Smooth muscle cell (in vitro differentiated cells): ENCODE measurements at regions not wholly inside any gene's neighbourhood (a gene's known extent, or its start where the extent isn't known, plus 50 kb on each side); places are given as distances from the start of the nearest gene placed in this dataset.

Experiments used
- DNase-seq: peaks from one replicate; lab custom pipeline; 2025; ENCODE audit not compliant: unreplicated experiment; lab: John Stamatoyannopoulos, UW
- H2AFZ ChIP-seq: fragments of 200-600 bp; sonication (generic); 2 replicates; pipeline ENCODE4 v1.6.0; 2016; ENCODE audit warnings: antibody characterized with exemption, low read depth, mild to moderate bottlenecking
- H3F3A ChIP-seq: fragments of 200-600 bp; sonication (generic); 2 replicates; pipeline ENCODE4 v1.6.0; 2017; ENCODE audit warnings: antibody characterized with exemption, low read depth
- H3K27ac ChIP-seq: fragments of 200-600 bp; sonication (generic); 2 replicates; pipeline ENCODE4 v1.5.1; 2016; ENCODE audit warnings: low read depth, mild to moderate bottlenecking
- H3K27me3 ChIP-seq: fragments of 200-600 bp; sonication (generic); 2 replicates; pipeline ENCODE4 v1.6.1; 2016; ENCODE audit warnings: low read depth, mild to moderate bottlenecking
- H3K36me3 ChIP-seq: fragments of 200-600 bp; sonication (generic); 2 replicates; pipeline ENCODE4 v1.5.1; 2016; ENCODE audit warnings: low read depth
- H3K4me1 ChIP-seq: fragments of 200-600 bp; sonication (generic); 2 replicates; pipeline ENCODE4 v1.5.1; 2016; ENCODE audit warnings: low read depth
- H3K4me2 ChIP-seq: fragments of 200-600 bp; sonication (generic); 2 replicates; pipeline ENCODE4 v1.6.0; 2016; ENCODE audit warnings: mild to moderate bottlenecking
- H3K4me3 ChIP-seq: fragments of 200-600 bp; sonication (generic); 2 replicates; pipeline ENCODE4 v1.5.1; 2016; ENCODE audit warnings: mild to moderate bottlenecking
- H3K79me2 ChIP-seq: fragments of 200-600 bp; sonication (generic); 2 replicates; pipeline ENCODE4 v1.6.0; 2016; ENCODE audit warnings: low read depth, mild to moderate bottlenecking
- H3K9ac ChIP-seq: fragments of 200-600 bp; sonication (generic); 2 replicates; pipeline ENCODE4 v1.6.0; 2016; ENCODE audit warnings: low read depth
- H3K9me3 ChIP-seq: fragments of 200-600 bp; sonication (generic); replicated peaks from 2 replicates; pipeline ENCODE4 v1.5.1; 2016; ENCODE audit warnings: low read depth
- H4K20me1 ChIP-seq: fragments of 200-600 bp; sonication (generic); 2 replicates; pipeline ENCODE4 v1.6.0; 2016; ENCODE audit warnings: low read depth
- CTCF ChIP-seq: fragments of 200-600 bp; sonication (generic); IDR thresholded peaks from 2 replicates; pipeline ENCODE4 v1.5.1; 2017; ENCODE audit warnings: borderline replicate concordance, mild to moderate bottlenecking, antibody characterized with exemption; ENCODE audit not compliant: insufficient read depth, poor library complexity, severe bottlenecking
- WGBS: methylation state at CpG from one replicate; pipeline ENCODE4 v1.1.7; 2016; ENCODE audit warnings: low lambda C conversion rate; 5-methylcytosine and 5-hydroxymethylcytosine counted together

DNA sequence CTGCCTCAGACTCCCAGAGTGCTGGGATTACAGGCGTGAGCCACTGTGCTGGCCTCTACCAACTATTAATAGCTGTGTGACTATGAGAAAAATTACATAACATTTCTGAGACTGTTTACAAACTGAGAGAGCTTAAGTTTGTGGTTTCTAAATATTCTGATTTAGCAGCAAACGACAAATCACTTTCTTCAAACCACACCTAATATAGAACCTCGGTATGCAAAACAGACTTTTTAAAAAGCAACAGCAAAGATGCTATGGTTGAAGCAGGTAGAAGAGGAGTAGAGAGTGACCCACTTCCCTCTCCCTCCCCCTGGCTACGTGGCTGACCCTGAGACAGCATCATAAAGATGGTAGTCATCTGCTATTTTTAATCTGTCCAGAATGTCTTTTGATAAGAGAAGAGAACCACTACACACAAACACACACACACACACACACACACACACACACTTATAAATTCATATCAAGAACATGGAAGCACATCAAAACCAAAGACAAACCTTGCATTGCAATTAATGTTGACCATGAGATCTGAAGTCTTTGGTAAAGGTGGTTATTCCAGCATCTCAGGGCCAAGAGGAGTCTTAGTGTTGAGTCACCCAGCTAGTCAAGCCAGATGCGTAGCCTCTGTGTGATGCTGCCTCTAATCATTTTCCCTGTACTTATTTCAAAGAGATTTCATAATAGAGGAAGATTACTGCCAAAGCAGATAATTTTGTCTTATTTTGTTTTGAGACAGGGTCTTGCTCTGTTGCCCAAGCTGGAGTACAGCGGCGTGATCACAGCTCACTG is 58.1 kb upstream of the TMEM215 start:
- Histone ChIP-seq H3K36me3 (no peaks in the 10 kb centered on the region), H3K79me2 (no peaks in the 10 kb centered on the region), H2AFZ (no peak overlapping the region), H3K27ac (no peak overlapping the region), H3K4me1 (no peaks in the 10 kb centered on the region), H3K4me2 (no peak overlapping the region), H3K4me3 (no peak overlapping the region), H3K9me3 (no peaks in the 10 kb centered on the region), H3F3A (no peaks in the 10 kb centered on the region), H3K27me3 (no peaks in the 10 kb centered on the region), H4K20me1 (no peaks in the 10 kb centered on the region), H3K9ac (no peak overlapping the region)
- 71% methylated on average over 7 of the region's 7 CpGs for WGBS
- DNase-seq = no peak
- TF ChIP-seq CTCF = no peak

GRCh38 chr9:32728181-32728580 is 55.2 kb upstream of the TMEM215 start:
- H3K27ac ChIP-seq = no peak overlapping the region
- no peak overlapping the region for H3K9ac ChIP-seq
- no peaks in the 10 kb centered on the region for H3K36me3 ChIP-seq
- no peak for TF ChIP-seq CTCF
- H3K79me2 ChIP-seq = no peaks in the 10 kb centered on the region
- H3K4me1 ChIP-seq = no peaks in the 10 kb centered on the region
- no peaks in the 10 kb centered on the region for H3F3A ChIP-seq
- no peak overlapping the region for H2AFZ ChIP-seq
- no peak overlapping the region for H3K4me3 ChIP-seq
- 84% methylated on average over 3 of the region's 3 CpGs for WGBS
- no peaks in the 10 kb centered on the region for H3K9me3 ChIP-seq
- no peak for DNase-seq
- H3K4me2 ChIP-seq = no peak overlapping the region
- no peaks in the 10 kb centered on the region for H3K27me3 ChIP-seq
- H4K20me1 ChIP-seq = no peaks in the 10 kb centered on the region
